Left forelimb (tissue), 1 donor: ENCODE measurements at regions not wholly inside any gene's neighbourhood (a gene's known extent, or its start where the extent isn't known, plus 50 kb on each side); places are given as distances from the start of the nearest gene placed in this dataset.

Source experiments
- DNase-seq: peaks from one replicate; pipeline ENCODE4 v3.0.0-alpha.2; 2018; ENCODE audit warnings: low spot score

- peak; percentile 90 for DNase-seq
Measured at GRCh38 chr17:71975331-71975801, 145.5 kb upstream of the SOX9 start.

- peak; percentile 78 for DNase-seq
Measured at GRCh38 chr17:71976011-71976649, 144.7 kb upstream of the SOX9 start.

GRCh38 chr17:71978435-71978834, 142.4 kb upstream of the SOX9 start:
- no peak for DNase-seq

DNA sequence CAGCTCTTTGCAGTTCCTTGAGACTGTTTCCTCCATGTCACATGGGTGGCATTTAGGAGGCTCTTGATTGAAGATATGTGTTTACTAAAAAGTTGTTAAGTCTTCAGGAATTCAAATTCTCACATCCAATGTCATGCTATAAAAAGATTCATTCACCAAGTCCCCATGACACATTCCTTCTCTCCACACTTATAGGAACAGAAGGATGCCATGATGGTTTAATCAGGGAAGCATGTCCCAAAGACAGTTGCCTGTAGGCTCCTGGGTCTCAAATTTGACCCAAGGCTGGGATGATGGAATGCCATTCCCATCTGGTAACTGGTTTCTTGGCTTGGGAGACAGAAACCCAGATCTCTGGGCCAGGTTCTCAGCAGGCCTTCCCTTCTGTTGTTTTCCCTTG, 140.6 kb upstream of the SOX9 start:
- DNase-seq: no peak

- no peak for DNase-seq
Measured at GRCh38 chr17:71983828-71984227, 137.0 kb upstream of the SOX9 start.

GRCh38 chr17:71985111-71986039, 135.4 kb upstream of the SOX9 start:
- no peak for DNase-seq

DNA sequence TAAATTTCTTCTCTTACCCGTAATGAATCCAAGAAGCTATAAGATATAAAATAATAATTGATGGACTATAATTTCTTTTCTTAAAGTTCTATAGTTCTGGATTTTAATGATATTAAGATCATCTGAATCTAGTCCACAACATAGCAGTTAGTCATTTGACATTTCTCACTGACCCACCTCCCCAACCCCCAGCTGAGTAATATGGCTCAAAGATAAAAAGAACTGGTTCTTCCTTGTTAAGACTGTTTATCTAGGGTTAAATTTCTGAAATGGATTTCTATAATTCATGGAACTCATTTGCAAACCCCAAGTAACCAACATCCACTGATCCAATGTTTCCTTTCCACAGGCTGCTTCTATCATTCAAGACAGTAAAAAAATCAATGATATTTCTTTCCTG, 133.9 kb upstream of the SOX9 start:
- no peak for DNase-seq

- DNase-seq: no peak
Measured at GRCh38 chr17:71987634-71988033, 133.2 kb upstream of the SOX9 start.

GRCh38 chr17:71989117-71989516, 131.7 kb upstream of the SOX9 start:
- DNase-seq: no peak

- no peak for DNase-seq
Measured at GRCh38 chr17:71993363-71993762, 127.5 kb upstream of the SOX9 start.

DNA sequence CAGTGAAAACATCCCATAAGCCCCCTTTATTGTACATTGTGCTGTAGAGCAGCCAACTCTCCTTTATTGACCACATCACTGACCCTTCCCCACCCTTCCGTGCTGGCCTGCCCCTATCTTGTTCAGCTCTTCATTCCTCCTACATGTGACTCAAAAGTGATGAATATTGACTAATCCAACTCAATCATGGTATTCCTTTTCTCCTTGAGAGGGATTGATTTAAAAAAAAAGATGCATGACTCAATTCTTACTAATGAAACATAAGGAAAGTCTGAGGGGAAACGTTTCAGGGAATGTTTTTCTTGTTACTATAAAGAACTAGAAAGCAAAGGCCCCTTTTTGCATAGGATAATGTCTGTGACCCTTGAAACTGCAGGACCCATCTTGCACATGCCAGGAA, 125.2 kb upstream of the SOX9 start:
- no peak for DNase-seq

DNA sequence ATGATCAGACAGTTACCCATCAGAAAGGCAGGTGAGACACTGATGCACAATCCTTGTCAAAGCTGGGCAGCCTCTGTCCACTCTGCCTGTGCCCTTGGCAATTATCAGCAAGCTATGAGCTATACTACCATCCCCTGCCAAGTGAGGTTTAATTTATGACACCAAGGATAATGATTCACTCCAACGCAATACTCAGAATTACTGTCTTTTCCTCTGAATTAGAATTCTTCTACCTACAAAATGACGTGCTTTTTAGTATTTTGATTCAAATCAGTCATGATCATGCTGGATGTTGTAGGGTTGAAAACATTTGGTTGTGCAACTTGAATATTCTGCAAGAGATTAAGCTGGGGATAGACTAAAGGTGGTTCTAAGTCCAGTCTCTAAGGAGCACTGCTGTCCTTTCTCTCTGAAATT, 116.8 kb upstream of the SOX9 start:
- no peak for DNase-seq

GRCh38 chr17:72004611-72005331, 116.0 kb upstream of the SOX9 start:
- DNase-seq: no peak

DNA sequence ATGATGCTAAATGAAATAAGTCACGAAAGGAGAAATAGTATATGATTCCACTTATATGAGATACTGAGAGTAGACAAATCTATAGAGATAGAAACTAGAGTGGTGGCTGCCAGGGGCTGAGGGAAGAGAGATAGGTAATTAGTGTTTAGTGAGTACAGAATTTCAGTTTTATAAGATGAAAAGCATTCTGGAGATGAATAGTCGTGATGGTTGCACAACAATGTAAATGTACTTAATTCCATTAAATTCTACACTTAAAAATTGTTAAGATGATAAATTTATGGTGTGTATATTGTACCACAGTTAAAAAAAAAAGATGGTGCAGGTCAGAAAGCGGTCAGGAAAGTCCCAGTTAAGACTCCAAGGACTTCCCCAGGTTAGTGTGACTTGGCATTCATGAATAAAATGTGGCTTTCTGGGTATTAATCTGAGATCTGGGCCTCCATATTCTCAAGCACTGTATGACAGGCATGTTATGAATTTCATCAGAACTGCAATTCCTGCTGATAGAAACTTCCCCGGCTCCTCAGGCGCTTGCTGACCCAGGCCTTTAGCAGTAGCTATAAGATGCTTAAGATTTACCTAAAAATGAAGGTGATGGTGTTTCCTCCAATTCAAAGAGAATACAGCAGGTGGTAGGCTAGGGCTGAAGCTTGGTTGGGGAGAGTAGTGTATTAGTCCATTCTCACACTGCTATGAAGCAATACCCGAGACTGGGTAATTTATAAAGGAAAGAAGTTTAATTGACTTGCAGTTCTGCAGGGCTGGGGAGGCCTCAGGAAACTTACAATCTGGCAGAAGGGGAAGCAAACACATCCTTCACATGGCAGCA, 115.3 kb upstream of the SOX9 start:
- DNase-seq: no peak

DNA sequence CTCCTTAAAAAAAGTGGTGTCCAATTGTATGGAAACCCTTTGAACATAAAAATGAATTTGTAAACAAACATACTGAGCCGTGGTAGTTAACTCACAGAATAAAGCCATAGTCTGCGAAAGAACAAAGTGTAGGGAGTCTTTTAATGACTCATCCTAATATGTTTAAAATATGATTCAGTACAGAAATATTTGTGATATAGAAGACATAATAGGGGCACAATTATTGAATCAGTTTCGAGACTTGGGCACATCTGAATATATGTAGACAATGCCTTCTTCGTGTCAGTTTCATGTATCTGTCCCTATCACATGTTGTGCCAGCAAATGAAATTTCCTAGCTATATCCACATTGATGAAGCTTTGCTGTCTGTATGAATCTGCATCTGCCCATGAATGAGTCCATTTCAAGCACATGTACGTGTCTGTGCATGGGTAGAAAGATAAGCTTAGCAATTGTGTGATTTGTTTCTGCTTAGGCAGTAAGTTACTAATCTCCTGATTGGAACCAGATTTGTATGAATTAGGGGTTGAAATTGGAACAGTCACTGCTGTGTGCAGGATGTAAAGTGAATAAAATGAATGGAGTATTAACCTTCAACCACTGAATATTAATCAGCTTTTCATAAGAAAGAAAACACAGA, 112.5 kb upstream of the SOX9 start:
- no peak for DNase-seq

DNA sequence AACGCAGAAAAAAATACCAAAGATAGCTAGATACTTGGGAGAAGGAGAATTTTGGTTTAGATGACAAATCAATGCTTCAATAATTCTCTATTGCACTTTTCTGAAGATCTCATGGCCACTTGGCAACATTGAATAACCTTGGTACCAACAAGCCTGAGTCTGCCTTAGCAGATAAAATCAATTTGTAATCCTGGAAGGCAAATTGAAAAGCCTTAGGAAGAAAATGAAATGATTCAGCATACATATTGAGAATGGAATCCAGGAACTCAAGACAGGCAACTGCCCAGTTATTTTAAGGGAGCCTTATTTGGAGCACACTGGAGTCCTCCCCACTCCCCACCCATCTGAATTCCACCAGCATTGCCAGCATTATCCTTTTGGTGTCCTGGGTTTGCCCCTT, 109.3 kb upstream of the SOX9 start:
- DNase-seq: no peak

DNA sequence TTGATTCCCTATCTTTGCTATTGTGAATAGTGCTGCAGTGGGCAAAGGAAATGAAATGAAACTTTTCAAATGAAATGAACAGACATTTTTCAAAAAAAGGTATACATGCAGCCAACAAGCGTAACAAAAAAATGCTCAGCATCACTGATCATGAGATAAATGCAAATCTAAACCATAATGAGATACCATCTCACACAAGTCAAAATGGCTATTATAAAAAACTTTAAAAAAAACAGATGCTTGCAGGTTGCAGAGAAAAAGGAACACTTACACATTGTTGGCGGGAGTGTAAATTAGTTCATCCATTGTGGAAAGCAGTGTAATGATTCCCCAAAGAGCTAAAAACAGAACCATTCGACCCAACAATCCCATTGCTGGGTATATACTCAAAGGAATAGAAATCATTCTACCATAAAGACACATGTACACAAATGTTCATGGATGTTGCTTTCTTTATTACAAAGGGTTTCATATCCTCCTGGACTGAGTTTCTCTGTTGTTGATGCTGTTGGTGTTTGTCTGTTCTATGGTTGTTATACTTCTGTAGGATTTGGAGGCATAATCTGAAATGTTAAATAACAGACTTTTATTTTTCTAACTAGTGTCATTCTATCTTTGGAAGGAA, 99.3 kb upstream of the SOX9 start:
- no peak for DNase-seq

DNA sequence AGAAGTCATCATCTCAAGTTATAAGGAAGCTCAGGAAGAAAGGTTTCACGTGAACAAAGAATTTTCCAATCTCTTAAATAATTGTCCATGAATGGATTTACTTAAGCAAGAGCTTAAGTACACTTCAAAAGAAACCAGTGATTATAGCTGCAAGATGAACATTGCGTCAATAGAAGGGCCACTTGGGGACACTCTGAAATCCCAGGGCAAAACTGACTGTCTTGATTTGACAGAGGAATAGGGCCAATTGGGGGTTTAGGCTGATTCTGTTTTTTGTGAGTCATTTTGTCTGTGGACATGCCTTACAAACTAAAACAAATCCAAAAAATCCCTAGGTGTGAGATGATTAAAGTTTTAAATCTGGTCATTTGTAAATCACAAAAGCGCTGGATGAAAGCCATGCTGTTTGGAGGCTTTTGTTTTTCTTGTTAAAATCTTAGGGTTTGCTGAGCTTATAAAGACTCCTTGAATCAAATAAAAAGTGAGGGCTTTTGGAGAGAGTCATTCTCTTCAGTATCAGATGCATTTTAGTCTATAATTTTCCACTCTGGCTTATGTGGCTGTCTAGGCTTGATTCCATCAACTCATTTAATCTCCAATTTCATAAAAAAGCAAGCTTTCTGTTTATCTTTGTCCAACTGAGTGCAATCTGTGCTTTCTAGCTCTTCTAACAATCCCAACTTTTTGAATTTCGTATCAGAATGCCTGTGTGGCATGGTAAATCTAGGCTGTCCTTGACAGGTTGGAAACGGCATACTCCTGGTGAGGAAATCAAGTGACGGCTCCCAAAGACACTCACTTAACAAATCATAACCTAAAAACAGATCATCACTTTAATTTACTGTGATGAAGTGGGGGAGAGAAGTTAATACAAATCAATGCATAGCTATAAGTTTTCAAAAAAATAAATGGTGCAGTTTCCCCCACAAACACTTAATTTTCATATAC, 98.2 kb upstream of the SOX9 start:
- no peak for DNase-seq

DNA sequence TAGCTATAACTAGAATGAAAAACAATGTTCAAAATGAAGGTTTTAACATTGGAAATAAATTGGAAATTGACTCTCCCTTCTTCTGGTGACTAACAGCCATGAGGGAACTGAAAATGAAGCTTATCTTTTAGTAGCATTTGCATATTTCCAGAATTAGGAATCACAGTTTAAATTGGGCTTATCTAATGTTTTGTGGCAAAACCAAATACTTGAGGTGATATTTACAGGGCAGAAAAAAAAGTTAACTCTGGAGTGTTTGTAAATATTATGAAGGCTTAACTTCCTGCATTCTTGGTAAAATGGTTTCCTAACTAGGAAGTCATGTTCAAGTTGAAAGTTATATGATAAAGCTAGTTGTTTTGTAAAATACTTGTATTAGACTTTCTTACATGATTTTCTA, 96.4 kb upstream of the SOX9 start:
- DNase-seq: no peak

GRCh38 chr17:72025113-72025512, 95.7 kb upstream of the SOX9 start:
- no peak for DNase-seq
